ENCODE measurements at regions not wholly inside any gene's neighbourhood (a gene's known extent, or its start where the extent isn't known, plus 50 kb on each side); places are given as distances from the start of the nearest gene placed in this dataset.

DNA sequence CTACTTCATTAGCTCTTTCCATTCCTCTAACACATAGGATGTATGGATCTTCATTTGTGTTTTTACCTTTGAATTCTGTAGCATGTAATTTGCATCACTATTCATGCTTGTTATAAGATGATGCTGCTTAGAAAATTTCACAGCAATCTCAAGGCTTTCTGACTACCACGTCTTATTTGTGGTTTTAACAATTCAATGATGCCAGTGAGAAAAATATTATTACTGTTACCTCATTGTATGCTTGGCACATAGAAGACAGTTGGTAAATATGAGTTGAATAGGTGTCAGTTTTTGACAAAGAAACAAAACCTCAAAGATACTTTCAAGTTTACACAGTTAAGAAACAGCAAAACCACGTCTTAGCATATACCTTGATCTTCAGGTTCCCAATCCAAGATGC lies 428.6 kb downstream of the TFAP2A start:
- no peak for TF ChIP-seq CTCF (IDR thresholded peaks at IDR 0.05 in 8 of 11, conservative IDR thresholded peaks at IDR 0.05 in 3 of 11)
- no peak for TF ChIP-seq POLR2AphosphoS5 (IDR thresholded peaks at IDR 0.05)

All from spleen (tissue), 7 donors.